NCI-H1105 (cell line): ENCODE measurements at regions not wholly inside any gene's neighbourhood (a gene's known extent, or its start where the extent isn't known, plus 50 kb on each side); places are given as distances from the start of the nearest gene placed in this dataset.
"Not testable (repeated sequence)": the region's sequence is repeated elsewhere in the genome, so short reads cannot be mapped to it uniquely, and the experiment has no call there.

ENCODE experiments used
- DNase-seq: peaks from one replicate; lab custom pipeline; 2025; lab: John Stamatoyannopoulos, UW

DNA sequence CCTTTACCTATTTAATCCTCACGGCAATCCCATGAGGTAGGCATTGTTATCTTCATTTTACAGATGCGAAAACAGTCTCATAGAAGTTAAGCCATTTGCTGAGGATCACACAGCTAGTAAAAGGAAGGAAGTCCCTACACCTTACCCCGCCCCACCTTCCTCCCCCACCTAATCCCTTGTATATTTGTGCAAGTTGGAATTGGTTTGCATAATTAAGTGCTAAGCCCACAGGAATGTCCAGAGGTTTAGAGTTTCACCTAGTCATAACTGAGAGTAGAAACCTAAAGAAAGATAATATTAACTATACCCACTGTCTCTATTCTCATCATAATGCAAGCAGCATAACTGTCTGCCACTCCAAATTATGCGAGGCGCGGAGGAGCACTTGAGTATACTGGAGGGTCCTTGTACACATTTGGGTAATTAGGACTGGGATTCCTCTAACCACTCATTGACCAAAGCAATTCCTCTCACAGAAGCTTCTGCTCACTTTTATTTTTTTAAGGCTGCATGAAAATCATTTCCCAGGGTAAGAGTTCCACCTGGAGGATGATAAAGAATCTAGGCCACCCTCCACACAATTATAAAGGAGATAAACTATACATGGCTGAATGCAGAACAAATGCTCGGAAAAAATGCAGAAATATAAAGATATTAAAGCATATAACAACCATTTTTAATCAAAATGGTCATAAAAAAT lies 199.9 kb downstream of the FAM181B start:
- DNase-seq = peak; percentile 85

DNA sequence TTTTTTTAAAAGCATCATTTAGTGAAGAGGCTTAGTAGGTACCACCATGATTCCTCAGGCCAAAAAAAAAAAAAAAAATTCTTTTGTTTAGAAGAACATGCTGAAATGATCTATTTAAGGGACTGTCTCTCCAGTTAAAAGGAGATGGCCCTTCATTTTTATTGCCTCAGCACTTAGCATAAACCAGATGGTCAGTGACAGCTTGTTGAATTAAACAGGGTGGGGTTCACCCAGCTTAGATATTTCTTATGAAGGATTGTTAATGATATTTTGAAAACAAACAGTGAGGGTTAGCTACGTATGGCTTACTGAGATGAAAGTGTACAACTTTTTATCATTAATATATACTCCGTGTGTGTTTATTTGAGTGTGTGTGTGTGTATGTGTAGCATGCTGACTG lies 203.7 kb downstream of the FAM181B start:
- DNase-seq = no peak

DNA sequence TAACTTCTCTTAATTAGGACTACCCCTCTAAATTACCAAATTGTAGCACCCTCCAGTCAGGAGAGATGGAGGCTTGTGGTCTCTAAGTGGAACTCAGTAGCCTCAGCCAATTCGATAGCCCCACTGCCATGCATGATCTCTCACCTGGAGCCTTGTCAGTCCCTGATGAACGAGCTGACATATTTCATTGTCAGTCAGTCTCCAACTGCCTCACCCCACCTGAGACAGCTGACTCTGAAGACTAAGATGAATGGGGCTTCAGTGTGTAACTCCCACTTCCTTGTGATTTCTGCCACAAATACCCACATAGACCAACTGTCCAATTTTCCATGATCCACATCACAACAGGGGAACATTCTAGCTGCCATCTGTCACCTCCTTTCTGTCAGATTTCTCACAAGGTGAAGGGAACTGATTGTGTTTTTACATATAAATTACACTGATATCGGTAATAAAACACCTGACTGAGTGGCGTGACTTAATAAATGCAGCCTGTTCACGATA lies 206.5 kb downstream of the FAM181B start:
- no peak for DNase-seq

DNA sequence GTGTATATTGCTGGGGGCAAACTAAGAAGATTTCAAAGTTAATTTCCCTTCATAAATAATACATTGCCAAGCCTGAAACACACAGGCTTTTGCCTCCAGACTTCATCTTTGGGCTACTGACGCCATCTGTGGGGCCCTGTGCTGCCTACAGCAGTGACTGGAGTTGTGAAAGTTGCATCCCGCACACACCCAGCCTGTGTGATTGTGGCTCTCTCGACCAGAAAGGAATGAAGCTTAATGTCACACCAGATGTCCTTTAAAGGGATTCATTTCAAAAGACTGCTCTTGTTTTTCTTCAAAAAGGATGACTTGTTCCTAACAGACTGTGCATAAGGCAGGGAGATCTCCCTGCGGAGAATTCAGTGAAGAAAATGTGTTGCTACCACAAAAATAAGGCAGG lies 210.5 kb downstream of the FAM181B start:
- peak; percentile 9 for DNase-seq

DNA sequence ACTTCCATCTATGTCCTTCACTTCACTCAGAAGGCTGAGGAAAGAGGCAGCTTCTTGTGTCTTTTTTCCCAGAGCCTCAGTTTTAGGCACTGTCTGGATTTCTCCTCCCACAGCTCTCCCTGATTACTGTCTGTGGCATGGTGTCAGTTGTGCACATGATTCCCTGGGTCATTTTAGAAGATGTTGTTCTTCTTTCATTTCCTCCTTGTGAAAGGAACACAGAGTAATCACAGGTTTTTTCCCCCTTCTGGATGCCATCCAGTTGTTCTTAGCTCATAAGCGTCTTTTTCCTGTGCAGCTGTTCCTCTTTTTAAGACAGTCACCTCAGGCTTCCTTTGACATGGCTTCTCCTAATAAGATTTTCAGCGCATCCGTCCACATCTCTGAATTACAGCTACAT lies 212.2 kb downstream of the FAM181B start:
- DNase-seq = no peak

DNA sequence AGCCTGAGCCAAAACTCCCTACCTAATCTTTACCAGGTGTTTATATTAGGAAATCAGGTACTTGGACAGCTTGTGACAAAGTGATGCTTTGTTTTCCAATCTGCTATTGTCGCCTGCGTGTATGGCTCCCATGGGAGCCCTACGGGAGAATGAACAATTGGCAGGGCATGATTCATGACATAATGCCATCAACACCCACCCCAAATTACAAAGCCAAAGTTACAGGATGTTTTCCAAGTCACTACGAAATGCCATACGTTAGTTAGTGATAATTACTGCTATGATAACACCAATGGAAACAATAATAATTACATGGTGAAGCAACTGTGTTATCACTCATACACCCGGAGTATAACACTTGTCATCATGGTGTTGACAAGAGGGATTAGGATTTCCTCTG lies 226.4 kb downstream of the FAM181B start:
- peak; percentile 75 for DNase-seq

DNA sequence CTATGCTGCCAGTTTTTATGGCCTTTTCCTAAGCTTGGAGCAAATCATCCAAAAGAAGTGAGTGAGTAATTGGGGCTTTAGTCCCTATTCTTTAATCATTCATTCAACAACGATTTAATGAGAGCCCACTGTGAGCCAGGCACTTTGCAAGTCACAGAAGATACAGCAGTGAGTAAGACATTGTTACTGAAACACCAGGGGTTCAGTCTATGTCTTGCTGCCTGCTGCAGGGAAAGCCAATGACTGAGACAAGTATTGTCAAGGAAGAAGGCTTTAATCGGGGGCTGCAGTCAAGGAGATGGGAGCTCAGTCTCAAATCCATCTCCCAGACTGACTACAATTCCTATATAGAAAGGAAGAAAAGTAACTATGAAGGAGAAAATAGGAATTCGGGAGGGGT lies 228.3 kb downstream of the FAM181B start:
- DNase-seq = no peak

DNA sequence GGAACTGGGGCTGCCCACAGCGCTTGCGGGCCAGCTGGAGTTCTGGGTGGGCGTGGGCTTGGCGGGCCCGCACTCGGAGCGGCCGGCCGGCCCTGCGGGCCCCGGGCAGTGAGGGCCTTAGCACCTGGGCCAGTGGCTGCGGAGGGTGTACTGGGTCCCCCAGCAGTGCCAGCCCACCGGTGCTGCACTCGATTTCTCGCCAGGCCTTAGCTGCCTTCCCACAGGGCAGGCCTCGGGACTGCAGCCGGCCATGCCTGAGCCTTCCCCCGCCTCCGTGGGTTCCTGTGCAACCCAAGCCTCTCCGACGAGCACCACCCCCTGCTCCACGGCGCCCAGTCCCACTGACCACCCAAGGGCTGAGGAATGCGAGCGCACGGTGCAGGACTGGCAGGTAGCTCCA lies 232.5 kb downstream of the FAM181B start:
- DNase-seq = not testable (repeated sequence)

DNA sequence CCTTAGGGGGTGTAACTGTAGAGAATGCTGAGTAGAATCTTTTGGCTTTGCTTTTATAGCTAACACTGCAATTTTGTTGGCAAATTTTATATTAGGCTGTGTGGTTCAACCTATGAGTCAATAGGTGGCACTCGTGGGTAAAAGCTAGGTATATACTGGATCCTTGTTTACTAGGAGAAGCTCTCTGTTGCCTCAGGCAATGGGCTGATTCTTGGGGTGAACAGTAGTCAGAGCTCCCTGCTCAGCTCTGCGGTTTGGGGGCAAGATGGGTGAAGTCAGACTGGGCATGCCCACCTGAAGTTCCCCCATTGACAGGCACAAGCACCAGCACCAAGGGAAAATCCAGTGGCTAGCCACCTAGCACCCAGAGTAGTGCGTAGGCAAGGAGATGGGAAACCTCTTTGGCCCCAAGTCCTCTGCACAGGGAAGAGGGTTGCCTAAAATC lies 238.7 kb downstream of the FAM181B start:
- DNase-seq = no peak

DNA sequence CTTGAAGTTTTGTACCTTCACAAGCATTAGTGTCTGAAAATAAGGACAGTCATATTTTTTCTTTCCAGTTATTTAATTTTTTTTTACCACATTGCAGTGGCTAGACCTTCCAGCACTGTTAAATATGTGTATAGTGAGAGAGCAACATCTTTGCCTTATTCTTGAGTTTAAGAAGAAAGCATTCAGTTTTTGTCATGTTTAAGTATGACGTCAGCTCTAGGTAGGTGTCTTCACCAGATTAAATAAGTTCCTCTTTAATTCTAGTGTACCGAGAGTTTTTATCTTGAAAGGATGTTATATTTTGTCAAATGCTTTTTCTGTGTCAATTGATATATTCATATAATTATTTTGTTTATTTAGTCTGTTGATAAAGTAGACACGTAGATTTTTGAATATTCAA lies 258.8 kb downstream of the FAM181B start:
- no peak for DNase-seq

DNA sequence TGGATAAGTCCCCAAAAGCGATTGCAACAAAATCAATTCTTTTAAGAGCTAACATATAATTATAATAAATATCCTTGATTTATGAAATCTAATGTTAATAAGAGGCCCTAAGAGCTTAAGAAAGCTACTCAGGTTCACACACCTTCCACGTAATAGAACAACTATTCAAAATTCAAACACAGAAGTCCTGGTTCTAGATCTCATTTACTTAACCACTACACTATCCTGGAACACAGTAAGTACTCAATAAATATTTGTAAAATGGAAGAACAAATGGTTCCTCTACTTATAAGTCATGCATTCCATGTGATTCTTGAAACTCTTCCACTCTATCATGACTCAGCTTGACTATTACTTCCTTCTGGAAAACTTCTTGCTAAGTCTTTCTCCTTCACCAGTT lies 268.2 kb downstream of the FAM181B start:
- no peak for DNase-seq

DNA sequence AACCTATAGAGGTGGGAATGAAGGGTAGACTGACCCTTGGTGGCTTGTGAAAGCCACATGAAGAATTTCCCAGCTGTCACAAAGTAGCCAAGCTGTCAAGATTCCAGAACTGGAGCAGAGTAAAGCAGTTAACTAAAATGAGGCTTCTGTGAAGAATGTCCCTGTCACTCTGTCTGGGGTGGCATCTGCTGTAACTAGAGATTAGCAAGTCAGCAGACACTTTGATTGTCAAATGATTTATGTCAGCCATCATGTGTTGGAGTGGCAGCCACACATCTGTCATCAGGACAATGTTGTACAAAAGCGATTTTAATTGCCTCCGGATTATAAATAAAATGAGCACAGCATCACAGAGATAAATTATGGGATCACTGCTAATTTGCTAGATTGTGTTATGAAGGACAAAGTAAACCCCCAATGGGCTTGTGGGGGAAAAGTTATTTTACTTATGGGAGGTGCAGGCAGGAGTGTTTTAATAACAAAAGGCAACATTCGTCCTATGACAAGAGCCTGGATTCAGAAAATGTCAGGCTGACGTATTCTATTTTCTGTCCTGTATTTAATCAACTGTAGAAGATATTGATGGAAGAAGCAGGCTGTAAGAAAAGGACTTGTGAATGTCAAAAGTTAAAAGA lies 270.9 kb downstream of the FAM181B start:
- peak; percentile 40 for DNase-seq

DNA sequence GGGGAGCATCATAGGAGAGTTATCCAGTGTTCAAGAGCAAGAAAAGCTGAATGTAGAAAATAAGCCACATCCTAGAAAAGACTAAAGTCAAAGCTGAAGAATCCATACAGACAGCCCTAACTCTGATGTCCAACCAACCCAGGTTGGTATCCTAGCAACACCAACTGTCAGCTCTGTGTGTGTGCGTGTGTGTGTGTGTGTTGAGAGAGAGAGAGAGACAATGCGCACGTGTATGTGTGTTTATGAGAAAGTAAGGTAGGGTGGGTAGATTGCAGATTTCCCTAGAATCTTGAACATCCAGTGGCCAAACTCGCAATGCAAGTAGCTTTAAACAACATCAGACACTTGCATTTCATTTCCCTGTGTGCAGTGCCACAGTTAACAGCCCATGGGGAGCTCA lies 274.9 kb downstream of the FAM181B start:
- no peak for DNase-seq

DNA sequence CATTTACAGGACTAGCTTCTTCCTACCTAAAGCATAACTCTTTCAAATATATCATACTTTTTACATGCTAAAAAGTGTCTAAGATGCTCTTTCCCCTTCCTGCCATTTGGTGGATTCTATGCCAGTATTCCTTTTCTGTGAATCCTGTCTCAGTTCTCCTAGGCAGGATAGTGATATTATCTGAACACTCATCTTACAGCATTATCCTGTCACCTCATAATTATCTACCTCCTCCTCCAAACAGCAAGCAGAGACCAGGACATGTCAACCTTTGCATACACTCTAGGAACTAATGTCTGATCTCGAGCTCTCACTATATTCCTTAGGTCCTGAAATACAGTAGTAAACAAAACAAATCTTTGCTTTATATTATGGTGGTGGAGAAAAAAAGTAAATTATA lies 275.5 kb downstream of the FAM181B start:
- no peak for DNase-seq

DNA sequence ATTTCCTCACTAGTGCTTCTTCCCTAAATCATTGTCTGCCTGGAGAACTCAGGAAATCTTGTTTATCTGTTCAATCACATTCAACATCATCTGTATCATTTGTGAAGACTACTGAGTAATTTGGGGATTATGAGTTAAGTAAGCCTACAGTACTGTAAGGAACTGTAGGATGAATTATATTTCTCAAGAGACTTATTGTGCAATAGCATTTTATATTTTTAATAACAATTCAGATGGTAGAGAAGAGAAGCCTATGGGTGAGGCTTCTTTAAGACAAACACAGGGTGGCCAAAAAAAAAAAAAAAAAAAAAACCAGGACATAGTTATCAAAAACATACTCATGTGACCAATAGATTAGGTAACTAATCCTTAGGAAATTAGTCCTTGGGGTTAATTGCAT lies 282.7 kb downstream of the FAM181B start:
- no peak for DNase-seq

DNA sequence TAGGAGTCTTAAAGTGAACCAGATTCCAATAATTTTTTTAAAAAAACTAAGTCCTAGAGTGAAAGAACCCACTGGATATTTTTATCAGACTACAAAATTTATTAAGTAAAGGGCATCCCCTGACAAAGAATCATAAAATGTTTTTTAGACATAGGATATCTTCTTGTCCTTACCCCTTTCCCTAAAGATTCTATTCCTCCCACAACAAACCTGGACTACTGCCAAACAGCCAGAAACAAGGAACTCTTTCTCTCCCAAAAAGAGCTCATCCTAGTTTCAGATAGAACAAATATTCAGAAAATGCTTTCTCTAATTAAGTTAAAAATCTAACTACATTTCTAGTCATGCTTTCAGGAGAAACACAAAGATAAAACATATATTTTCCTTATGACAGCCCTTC lies 327.1 kb downstream of the FAM181B start:
- DNase-seq = no peak

DNA sequence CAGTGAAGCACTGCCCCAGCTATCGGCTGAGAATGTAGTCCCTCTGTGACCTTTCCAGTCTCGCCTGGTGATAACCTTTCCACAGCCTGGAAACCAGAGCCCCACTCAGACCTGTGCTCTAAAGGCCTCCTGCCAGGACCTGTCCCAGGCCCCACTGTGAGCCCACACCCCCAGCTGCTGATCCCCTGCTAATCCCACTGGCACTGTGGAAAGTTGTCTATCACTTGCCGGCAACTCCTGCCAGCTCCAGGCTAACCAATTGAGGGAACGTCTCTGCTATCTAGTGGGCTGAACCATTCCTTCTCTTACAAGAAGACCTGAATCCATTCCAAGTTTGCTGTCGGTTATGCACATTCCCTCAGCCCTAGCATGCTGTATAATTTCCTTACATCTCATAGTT lies 328.2 kb downstream of the FAM181B start:
- DNase-seq = no peak

DNA sequence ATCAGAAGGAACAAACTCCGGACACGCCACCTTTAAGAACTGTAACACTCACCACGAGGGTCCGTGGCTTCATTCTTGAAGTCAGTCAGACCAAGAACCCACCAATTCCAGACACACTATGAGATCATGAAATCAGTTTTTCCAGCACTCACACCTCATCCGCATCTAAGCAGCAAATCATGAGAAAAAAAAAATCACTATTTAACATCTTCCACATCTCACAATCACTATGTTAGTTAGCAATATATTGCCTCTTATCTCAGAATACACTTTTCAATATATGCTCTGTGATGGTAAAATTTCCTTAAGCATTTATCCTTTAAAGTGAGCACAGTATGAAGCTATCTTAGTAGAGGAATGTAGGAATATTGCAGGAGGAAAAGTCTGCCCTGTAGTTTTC lies 328.7 kb downstream of the FAM181B start:
- no peak for DNase-seq

DNA sequence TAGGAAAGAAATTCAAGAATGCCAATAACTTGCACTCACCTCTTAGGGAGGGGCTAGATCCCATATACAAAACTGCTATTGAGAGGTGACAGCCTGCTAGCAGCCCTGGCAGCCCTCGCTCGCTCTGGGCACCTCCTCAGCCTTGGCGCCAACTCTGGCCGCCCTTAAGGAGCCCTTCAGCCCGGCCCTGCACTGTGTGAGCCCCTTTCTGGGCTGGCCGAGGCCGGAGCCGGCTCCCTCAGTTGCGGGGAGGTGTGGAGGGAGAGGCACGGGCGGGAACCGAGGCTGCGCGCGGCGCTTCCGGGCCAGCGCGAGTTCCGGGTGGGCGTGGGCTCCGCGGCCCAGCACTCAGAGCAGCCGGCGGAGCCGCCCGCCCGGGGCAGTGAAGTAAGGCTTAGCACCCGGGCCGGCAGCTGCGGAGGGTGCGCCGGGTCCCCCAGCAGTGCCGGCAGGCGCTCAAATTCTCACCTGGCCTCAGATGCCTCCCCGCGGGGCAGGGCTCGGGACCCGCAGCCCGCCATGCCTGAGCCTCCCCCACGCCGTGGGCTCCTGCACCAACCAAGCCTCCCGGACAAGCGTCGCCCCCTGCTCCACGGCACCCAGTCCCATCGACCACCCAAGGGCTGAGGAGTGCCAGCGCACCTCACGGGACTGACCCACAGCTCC lies 329.9 kb downstream of the FAM181B start:
- DNase-seq = no peak

DNA sequence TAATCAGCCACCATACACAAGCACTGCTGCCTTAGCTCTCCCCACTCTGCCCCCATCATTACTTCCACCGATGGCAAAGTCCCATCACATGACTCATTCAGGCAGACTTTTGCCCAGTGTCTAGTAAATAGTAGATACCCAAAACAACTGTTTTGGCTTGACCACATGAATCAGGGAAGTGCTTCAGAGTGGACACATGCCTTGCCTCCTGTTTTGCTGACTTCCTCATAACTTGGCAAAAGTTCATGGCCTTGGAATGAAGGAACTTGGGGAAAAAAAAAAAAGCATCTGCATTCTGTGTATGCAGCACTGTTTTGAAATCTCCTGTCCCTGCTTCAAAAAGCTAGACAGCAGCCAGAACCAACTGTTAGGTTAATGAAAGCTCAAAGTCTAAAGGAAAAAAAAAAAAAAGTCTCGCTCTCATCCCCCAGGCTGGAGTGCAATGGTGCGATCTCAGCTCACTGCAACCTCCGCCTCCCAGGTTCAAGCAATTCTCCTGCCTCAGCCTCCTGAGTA lies 335.3 kb downstream of the FAM181B start:
- DNase-seq = no peak

DNA sequence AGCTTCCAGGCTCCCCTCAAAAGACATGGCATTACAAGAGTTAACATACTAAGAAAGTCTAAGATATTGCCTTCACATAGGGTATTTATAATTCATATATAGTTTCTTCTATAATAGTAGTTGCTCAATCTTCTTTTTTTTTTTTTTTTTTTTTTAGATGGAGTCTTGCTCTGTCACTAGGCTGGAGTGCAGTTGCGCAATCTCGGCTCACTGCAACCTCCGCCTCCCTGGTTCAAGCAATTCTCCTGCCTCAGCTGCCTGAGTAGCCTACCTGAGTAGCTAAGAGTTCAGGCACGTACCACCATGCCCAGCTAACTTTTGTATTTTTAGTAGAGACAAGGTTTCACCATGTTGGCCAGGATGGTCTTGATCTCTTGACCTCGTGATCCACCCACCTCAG lies 337.0 kb downstream of the FAM181B start:
- DNase-seq = not testable (repeated sequence)

DNA sequence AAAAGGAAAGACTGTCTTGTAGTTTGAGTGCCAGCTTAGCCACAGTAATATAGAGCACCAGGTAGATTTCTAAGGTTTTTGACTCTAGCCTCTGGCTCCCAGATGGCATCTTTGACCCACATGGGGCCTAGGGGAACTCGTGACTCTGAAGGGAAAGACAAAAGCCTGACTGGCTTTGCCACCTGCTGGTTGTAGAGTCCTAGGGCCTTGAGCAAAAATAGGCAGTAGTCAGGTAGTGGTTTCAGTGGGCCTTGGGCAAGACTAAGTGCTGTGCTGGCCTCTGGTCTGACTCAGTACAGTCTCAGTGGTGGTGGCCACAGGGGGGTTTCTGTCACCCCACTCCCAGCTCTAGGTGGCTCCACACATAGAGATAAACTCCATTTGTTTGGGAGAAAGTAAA lies 349.4 kb downstream of the FAM181B start:
- DNase-seq = no peak
